ENCODE measurements at regions not wholly inside any gene's neighbourhood (a gene's known extent, or its start where the extent isn't known, plus 50 kb on each side); places are given as distances from the start of the nearest gene placed in this dataset.

DNA sequence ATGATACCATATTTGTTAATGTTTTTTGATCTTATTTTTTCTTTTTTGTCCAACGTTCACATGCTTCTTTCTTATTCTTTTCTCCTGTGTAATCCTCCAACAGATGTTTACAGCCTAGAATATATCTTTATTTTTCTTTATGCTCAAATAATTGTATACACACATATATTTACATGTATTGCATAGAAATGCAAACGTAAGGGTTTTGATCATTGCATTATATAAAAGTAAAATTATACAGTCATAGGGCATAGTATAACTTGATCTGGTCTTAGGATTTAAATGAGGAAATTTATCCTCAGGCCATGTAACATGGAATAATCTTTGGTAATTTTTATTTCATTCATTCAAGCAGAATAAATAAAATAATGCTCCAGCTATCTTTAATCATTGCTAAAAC, 84.9 kb upstream of the EEF1E1 start:
- Histone ChIP-seq H3K4me3 (ENCODE audit: low read length) (no peak overlapping the region), H3K27me3 (ENCODE audit: low read depth, low read length) (no peaks in the 10 kb centered on the region), H3K4me2 (ENCODE audit: low read length) (no peak overlapping the region), H2AFZ (ENCODE audit: low read depth, low read length) (no peak overlapping the region), H3K4me1 (ENCODE audit: low read length) (no peaks in the 10 kb centered on the region), H3K36me3 (replicated peaks; ENCODE audit: low read depth, low read length) (no peaks in the 10 kb centered on the region), H3K9me3 (ENCODE audit: insufficient read depth, low read length) (no peaks in the 10 kb centered on the region), H3K27ac (ENCODE audit: low read length) (no peak overlapping the region), H4K20me1 (ENCODE audit: insufficient read depth, low read length) (no peaks in the 10 kb centered on the region), H3K79me2 (ENCODE audit: low read length) (no peaks in the 10 kb centered on the region), H3K9ac (ENCODE audit: low read length) (no peak overlapping the region)
- no peak for TF ChIP-seq EZH2phosphoT487 (IDR thresholded peaks at IDR 0.05; ENCODE audit: low read depth)
- TF ChIP-seq, protein P1, sequence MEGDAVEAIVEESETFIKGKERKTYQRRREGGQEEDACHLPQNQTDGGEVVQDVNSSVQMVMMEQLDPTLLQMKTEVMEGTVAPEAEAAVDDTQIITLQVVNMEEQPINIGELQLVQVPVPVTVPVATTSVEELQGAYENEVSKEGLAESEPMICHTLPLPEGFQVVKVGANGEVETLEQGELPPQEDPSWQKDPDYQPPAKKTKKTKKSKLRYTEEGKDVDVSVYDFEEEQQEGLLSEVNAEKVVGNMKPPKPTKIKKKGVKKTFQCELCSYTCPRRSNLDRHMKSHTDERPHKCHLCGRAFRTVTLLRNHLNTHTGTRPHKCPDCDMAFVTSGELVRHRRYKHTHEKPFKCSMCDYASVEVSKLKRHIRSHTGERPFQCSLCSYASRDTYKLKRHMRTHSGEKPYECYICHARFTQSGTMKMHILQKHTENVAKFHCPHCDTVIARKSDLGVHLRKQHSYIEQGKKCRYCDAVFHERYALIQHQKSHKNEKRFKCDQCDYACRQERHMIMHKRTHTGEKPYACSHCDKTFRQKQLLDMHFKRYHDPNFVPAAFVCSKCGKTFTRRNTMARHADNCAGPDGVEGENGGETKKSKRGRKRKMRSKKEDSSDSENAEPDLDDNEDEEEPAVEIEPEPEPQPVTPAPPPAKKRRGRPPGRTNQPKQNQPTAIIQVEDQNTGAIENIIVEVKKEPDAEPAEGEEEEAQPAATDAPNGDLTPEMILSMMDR (IDR thresholded peaks at IDR 0.05; ENCODE audit: low read depth, low read length), result no peak

DNA sequence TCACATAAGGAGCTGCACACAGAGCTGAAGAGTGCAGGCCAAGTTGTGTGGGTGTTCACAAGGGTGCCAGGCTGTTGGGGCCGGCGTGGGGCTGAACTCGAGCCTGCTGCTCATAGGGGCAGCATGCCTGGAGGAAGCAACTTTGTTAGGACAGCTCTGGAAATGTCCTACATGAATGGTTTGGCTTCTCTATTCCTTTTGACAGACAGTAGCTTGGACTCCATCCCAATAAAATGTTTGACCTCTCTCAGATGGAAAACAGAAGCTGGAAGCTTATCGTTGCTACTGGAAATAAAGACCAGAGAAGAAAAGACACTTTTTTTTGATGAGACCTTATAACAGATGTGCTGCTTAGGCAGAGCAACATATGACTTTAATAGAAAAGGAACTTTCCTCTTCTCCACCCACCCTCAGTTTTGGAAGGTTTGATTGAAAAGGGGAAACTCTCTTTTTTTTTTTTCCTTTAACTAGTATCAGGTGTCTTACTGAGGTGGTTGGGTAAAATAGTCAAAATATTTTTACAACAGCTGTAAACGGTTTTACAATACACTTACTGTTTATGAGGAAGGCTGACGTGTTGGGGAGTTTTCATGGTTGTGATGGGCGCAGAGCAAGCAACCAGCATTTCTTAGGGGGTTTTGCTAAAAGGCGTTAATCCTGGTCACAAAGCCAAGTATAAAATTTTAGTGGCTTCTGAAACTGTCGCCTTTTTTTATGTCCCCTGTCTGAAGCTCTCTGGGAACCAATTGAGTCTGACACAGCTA, 80.7 kb upstream of the EEF1E1 start:
- Histone ChIP-seq H3K27me3 (ENCODE audit: low read depth, low read length) (no peaks in the 10 kb centered on the region), H3K79me2 (ENCODE audit: low read length) (no peaks in the 10 kb centered on the region), H3K4me1 (ENCODE audit: low read length) (no peaks in the 10 kb centered on the region), H3K4me2 (ENCODE audit: low read length) (no peak overlapping the region), H3K9ac (ENCODE audit: low read length) (no peak overlapping the region), H2AFZ (ENCODE audit: low read depth, low read length) (no peak overlapping the region), H3K36me3 (replicated peaks; ENCODE audit: low read depth, low read length) (no peaks in the 10 kb centered on the region), H3K27ac (ENCODE audit: low read length) (no peak overlapping the region), H3K9me3 (ENCODE audit: insufficient read depth, low read length) (no peaks in the 10 kb centered on the region), H4K20me1 (ENCODE audit: insufficient read depth, low read length) (no peaks in the 10 kb centered on the region), H3K4me3 (ENCODE audit: low read length) (no peak overlapping the region)
- TF ChIP-seq, protein P1 (IDR thresholded peaks at IDR 0.05; ENCODE audit: low read depth, low read length), result no peak
- no peak for TF ChIP-seq EZH2phosphoT487 (IDR thresholded peaks at IDR 0.05; ENCODE audit: low read depth)

DNA sequence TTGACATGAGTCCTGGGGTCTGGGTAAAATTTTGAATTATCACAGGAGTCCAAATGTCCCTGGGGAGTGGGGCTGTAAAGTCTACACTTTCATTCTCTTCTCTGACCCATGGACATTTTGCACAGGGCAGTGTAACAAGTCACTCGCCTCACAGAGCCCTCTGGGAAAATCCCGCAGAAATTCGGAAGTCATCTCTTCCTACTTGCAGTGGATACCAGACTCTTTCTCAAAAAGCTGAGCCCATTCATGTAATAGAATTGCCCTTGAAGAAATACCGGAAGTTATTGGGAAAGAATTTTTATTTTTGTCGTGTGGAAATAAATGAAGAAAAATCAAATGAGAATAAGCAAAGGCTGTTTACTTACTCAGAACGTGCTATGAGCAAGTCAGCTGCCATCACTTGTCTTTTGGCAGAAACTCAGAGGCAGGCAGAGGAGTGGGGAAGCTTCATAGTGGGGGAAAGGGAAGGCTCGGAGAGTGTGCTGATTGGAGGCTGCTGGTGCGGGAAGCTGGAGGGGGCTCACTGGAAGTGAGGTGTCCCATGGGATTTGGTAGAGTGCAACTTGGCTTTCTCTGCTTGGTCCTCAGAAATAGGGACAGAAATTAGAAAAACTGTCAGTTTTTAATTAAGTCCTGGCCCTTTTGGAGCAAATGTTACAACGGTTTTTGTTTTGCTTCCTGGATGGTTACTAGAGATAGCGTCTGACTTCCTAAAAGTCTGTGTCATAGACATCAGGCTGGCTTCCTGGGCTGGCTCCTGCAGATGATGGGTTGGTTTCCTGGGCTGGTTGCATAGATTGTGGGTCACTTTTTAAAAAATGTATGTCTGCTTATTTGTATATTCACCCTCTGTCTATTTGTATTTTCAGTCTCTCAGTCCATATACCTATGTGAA, 79.8 kb upstream of the EEF1E1 start:
- H3K79me2 ChIP-seq (ENCODE audit: low read length), result no peaks in the 10 kb centered on the region
- H4K20me1 ChIP-seq (ENCODE audit: insufficient read depth, low read length), result no peaks in the 10 kb centered on the region
- no peak for TF ChIP-seq EZH2phosphoT487 (IDR thresholded peaks at IDR 0.05; ENCODE audit: low read depth)
- TF ChIP-seq, protein P1 (IDR thresholded peaks at IDR 0.05; ENCODE audit: low read depth, low read length), result no peak
- H3K36me3 ChIP-seq (replicated peaks; ENCODE audit: low read depth, low read length), result no peaks in the 10 kb centered on the region
- no peaks in the 10 kb centered on the region for H3K9me3 ChIP-seq (ENCODE audit: insufficient read depth, low read length)
- no peak overlapping the region for H3K4me3 ChIP-seq (ENCODE audit: low read length)
- H2AFZ ChIP-seq (ENCODE audit: low read depth, low read length), result no peak overlapping the region
- H3K27ac ChIP-seq (ENCODE audit: low read length), result no peak overlapping the region
- H3K9ac ChIP-seq (ENCODE audit: low read length), result no peak overlapping the region
- H3K27me3 ChIP-seq (ENCODE audit: low read depth, low read length), result no peaks in the 10 kb centered on the region
- H3K4me2 ChIP-seq (ENCODE audit: low read length), result no peak overlapping the region
- no peaks in the 10 kb centered on the region for H3K4me1 ChIP-seq (ENCODE audit: low read length)

Data from OCI-LY3 (cell line).